Ovary (tissue), 3 donors: ENCODE measurements at regions not wholly inside any gene's neighbourhood (a gene's known extent, or its start where the extent isn't known, plus 50 kb on each side); places are given as distances from the start of the nearest gene placed in this dataset.

ENCODE experiments used
- EP300 ChIP-seq: sonication (generic); formaldehyde crosslinking; IDR thresholded peaks from one replicate; pipeline ENCODE4 v1.6.1; 2017; ENCODE audit warnings: antibody characterized with exemption
- POLR2A ChIP-seq: fragments of 450-650 bp; IDR thresholded peaks from one replicate; pipeline ENCODE4 v1.6.1; 2017; ENCODE audit warnings: antibody characterized with exemption, mild to moderate bottlenecking, moderate library complexity
- TF ChIP-seq, protein P1 (sequence below), 3 donors: fragments of 450-650 bp in 2 of 3; fragments of 200-600 bp in 1 of 3; IDR thresholded peaks; one replicate each; pipeline versions ENCODE4 v1.5.1 to v1.8.0; 2016 to 2022; ENCODE audit warnings: antibody characterized with exemption in 3 of 3, mild to moderate bottlenecking in 1 of 3
- donor health status: DM: no; HTN: no; CAD: no.

DNA sequence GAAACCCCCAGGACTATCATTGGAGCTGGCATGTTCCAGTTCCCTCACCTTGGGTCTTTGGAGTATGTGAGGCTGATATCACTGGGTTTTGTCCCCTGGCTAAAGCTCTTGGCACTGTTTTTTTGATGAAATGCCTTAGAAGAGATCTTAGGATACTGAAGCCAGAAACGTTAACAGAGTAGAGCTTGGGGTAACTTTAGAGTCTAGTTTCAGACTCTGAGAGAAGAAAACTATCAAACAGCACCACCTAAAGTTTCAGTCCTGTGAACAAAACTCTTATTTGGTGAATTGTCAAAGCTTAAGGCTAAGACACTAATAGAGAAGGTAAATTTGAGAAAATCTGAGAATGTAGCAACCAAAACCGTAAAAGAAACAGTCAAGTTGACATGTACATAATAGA is 111.7 kb upstream of the PUM3 start:
- TF ChIP-seq, protein P1, sequence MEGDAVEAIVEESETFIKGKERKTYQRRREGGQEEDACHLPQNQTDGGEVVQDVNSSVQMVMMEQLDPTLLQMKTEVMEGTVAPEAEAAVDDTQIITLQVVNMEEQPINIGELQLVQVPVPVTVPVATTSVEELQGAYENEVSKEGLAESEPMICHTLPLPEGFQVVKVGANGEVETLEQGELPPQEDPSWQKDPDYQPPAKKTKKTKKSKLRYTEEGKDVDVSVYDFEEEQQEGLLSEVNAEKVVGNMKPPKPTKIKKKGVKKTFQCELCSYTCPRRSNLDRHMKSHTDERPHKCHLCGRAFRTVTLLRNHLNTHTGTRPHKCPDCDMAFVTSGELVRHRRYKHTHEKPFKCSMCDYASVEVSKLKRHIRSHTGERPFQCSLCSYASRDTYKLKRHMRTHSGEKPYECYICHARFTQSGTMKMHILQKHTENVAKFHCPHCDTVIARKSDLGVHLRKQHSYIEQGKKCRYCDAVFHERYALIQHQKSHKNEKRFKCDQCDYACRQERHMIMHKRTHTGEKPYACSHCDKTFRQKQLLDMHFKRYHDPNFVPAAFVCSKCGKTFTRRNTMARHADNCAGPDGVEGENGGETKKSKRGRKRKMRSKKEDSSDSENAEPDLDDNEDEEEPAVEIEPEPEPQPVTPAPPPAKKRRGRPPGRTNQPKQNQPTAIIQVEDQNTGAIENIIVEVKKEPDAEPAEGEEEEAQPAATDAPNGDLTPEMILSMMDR (IDR thresholded peaks at IDR 0.05) = no peak
- TF ChIP-seq POLR2A (no peak), EP300 (no peak)
